ENCODE measurements at regions not wholly inside any gene's neighbourhood (a gene's known extent, or its start where the extent isn't known, plus 50 kb on each side); places are given as distances from the start of the nearest gene placed in this dataset.

DNA sequence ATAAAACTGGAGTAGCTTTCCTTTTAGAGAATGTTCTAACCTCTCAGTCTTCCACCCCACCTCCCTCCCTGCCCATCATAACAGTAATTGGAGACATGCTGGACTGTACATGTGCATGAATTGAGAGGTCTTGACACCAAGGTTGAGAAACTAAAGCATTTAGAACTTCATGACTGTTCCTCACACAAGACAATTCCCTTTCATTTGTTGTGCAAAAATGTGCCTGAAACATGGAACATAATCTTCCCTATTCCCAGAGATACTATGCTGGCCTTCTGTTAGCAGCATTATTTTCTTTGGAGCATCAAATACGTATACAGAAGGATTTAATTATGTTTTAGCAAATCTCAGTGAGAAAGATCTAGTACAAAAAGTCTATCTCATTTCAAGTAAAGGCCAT, 97.5 kb upstream of the KCNE2 start:
- ChIA-PET POLR2A (no interaction called here), CTCF (ENCODE audit: low intra/inter-chr PET ratio, low total read pairs) (no interaction called here)
- no peak for FAIRE-seq
- BruUV-seq (replicated peaks), result no TSS peak
- no peak for DNase-seq (ENCODE audit: low spot score)
- Histone ChIP-seq H3K9ac (ENCODE audit: insufficient read depth, low read depth, low read length) (no peak overlapping the region), H3K36me3 (replicated peaks in 1 of 2; ENCODE audit: control insufficient read depth in 1 of 2, insufficient read depth in 2 of 2, low read length in 2 of 2) (no peaks in the 10 kb centered on the region), H3K4me1 (ENCODE audit: insufficient read depth, low read length) (no peaks in the 10 kb centered on the region), H4K20me1 (ENCODE audit: insufficient read depth, low read length) (no peaks in the 10 kb centered on the region), H3K9me3 (ENCODE audit: low read length) (no peaks in the 10 kb centered on the region), H3K4me3 (replicated peaks in 1 of 3; ENCODE audit: insufficient read depth in 1 of 3, low read depth in 2 of 3, low read length in 3 of 3) (no peak overlapping the region), H3K27ac (ENCODE audit: extremely low read length, insufficient read depth, low read length) (no peak overlapping the region), H2AFZ (ENCODE audit: low read length) (no peak overlapping the region), H3K4me2 (ENCODE audit: low read depth, low read length) (no peak overlapping the region), H3K27me3 (ENCODE audit: control insufficient read depth in 1 of 2, insufficient read depth in 2 of 2, low read length in 2 of 2) (peaks cover 0 to 8% of the 10 kb centered on the region in 2 experiments; a peak in 3 of 5 replicates), H3K79me2 (ENCODE audit: insufficient read depth, low read length) (no peaks in the 10 kb centered on the region)
- ATAC-seq, result no peak
- 0% methylated on average over 1 of the region's 1 CpG for WGBS (ENCODE audit: low lambda C conversion rate)
- intact Hi-C loops (cut with micrococcal nuclease; ENCODE audit: unreplicated experiment), result no loop called here
- in situ Hi-C loops (cut with HindIII; ENCODE audit: extremely low pct_ligation_motif_present, low pct_unique_long_range_greater_than_20kb), result no loop called here
- no peak for TF ChIP-seq ZNF589 (CRISPR knock-in tag; conservative IDR thresholded peaks at IDR 0.05)
- TF ChIP-seq ZNF354B (CRISPR knock-in tag; IDR thresholded peaks at IDR 0.05), result no peak
- TF ChIP-seq, protein P1, sequence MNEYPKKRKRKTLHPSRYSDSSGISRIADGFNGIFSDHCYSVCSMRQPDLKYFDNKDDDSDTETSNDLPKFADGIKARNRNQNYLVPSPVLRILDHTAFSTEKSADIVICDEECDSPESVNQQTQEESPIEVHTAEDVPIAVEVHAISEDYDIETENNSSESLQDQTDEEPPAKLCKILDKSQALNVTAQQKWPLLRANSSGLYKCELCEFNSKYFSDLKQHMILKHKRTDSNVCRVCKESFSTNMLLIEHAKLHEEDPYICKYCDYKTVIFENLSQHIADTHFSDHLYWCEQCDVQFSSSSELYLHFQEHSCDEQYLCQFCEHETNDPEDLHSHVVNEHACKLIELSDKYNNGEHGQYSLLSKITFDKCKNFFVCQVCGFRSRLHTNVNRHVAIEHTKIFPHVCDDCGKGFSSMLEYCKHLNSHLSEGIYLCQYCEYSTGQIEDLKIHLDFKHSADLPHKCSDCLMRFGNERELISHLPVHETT (CRISPR knock-in tag; conservative IDR thresholded peaks at IDR 0.05), result no peak
- no peak for TF ChIP-seq CREB1 (IDR thresholded peaks at IDR 0.05)
- no peak for TF ChIP-seq CREB1 (CRISPR knock-in tag; IDR thresholded peaks at IDR 0.05)
- TF ChIP-seq TCF7L2 (IDR thresholded peaks at IDR 0.05; ENCODE audit: low read depth, low read length), result no peak
- TF ChIP-seq DNMT3B (CRISPR knock-in tag; conservative IDR thresholded peaks at IDR 0.05), result no peak
- TF ChIP-seq PHF5A (CRISPR knock-in tag; IDR thresholded peaks at IDR 0.05; ENCODE audit: low read depth, unreplicated experiment), result no peak
- TF ChIP-seq, protein P2, sequence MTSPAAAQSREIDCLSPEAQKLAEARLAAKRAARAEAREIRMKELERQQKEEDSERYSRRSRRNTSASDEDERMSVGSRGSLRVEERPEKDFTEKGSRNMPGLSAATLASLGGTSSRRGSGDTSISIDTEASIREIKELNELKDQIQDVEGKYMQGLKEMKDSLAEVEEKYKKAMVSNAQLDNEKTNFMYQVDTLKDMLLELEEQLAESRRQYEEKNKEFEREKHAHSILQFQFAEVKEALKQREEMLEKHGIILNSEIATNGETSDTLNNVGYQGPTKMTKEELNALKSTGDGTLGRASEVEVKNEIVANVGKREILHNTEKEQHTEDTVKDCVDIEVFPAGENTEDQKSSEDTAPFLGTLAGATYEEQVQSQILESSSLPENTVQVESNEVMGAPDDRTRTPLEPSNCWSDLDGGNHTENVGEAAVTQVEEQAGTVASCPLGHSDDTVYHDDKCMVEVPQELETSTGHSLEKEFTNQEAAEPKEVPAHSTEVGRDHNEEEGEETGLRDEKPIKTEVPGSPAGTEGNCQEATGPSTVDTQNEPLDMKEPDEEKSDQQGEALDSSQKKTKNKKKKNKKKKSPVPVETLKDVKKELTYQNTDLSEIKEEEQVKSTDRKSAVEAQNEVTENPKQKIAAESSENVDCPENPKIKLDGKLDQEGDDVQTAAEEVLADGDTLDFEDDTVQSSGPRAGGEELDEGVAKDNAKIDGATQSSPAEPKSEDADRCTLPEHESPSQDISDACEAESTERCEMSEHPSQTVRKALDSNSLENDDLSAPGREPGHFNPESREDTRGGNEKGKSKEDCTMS (CRISPR knock-in tag; conservative IDR thresholded peaks at IDR 0.05), result no peak
- no peak for TF ChIP-seq TSC22D2 (CRISPR knock-in tag; IDR thresholded peaks at IDR 0.05; ENCODE audit: borderline replicate concordance)
- no peak for TF ChIP-seq ZNF446 (CRISPR knock-in tag; IDR thresholded peaks at IDR 0.05)
- TF ChIP-seq, protein P3, sequence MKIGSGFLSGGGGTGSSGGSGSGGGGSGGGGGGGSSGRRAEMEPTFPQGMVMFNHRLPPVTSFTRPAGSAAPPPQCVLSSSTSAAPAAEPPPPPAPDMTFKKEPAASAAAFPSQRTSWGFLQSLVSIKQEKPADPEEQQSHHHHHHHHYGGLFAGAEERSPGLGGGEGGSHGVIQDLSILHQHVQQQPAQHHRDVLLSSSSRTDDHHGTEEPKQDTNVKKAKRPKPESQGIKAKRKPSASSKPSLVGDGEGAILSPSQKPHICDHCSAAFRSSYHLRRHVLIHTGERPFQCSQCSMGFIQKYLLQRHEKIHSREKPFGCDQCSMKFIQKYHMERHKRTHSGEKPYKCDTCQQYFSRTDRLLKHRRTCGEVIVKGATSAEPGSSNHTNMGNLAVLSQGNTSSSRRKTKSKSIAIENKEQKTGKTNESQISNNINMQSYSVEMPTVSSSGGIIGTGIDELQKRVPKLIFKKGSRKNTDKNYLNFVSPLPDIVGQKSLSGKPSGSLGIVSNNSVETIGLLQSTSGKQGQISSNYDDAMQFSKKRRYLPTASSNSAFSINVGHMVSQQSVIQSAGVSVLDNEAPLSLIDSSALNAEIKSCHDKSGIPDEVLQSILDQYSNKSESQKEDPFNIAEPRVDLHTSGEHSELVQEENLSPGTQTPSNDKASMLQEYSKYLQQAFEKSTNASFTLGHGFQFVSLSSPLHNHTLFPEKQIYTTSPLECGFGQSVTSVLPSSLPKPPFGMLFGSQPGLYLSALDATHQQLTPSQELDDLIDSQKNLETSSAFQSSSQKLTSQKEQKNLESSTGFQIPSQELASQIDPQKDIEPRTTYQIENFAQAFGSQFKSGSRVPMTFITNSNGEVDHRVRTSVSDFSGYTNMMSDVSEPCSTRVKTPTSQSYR (CRISPR knock-in tag; IDR thresholded peaks at IDR 0.05; ENCODE audit: borderline replicate concordance), result no peak
- TF ChIP-seq MED8 (CRISPR knock-in tag; IDR thresholded peaks at IDR 0.05; ENCODE audit: insufficient replicate concordance), result no peak
- TF ChIP-seq, protein P4, sequence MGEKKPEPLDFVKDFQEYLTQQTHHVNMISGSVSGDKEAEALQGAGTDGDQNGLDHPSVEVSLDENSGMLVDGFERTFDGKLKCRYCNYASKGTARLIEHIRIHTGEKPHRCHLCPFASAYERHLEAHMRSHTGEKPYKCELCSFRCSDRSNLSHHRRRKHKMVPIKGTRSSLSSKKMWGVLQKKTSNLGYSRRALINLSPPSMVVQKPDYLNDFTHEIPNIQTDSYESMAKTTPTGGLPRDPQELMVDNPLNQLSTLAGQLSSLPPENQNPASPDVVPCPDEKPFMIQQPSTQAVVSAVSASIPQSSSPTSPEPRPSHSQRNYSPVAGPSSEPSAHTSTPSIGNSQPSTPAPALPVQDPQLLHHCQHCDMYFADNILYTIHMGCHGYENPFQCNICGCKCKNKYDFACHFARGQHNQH (CRISPR knock-in tag; IDR thresholded peaks at IDR 0.05), result no peak
- TF ChIP-seq FIP1L1 (IDR thresholded peaks at IDR 0.05; ENCODE audit: borderline replicate concordance, insufficient read depth, low read depth, low read length), result no peak
- TF ChIP-seq ZC3H4 (CRISPR knock-in tag; IDR thresholded peaks at IDR 0.05; ENCODE audit: borderline replicate concordance), result no peak
- no peak for TF ChIP-seq ZNF567 (CRISPR knock-in tag; IDR thresholded peaks at IDR 0.05; ENCODE audit: borderline replicate concordance)
- TF ChIP-seq POLR2G (IDR thresholded peaks at IDR 0.05; ENCODE audit: low read depth, low read length), result no peak

Data from HepG2 (cell line).